ENCODE measurements at regions not wholly inside any gene's neighbourhood (a gene's known extent, or its start where the extent isn't known, plus 50 kb on each side); places are given as distances from the start of the nearest gene placed in this dataset.
"Not testable (repeated sequence)": the region's sequence is repeated elsewhere in the genome, so short reads cannot be mapped to it uniquely, and the experiment has no call there.

GRCh38 chr12:91896286-91897024 lies 249.2 kb downstream of the BTG1 start:
- in situ Hi-C loops (cut with MboI; ENCODE audit: low sequenced_read_pairs): no loop called here

- in situ Hi-C loops (cut with MboI; ENCODE audit: low sequenced_read_pairs): no loop called here
These were observed 250.7 kb downstream of the BTG1 start for GRCh38 chr12:91894911-91895310.

GRCh38 chr12:91893476-91893875 lies 252.2 kb downstream of the BTG1 start:
- in situ Hi-C loops (cut with MboI; ENCODE audit: low sequenced_read_pairs): no loop called here

GRCh38 chr12:91892081-91892855 lies 253.4 kb downstream of the BTG1 start:
- in situ Hi-C loops (cut with MboI; ENCODE audit: low sequenced_read_pairs): no loop called here

GRCh38 chr12:91890742-91891141 lies 254.9 kb downstream of the BTG1 start:
- in situ Hi-C loops (cut with MboI; ENCODE audit: low sequenced_read_pairs): no loop called here

GRCh38 chr12:91889910-91890309 lies 255.7 kb downstream of the BTG1 start:
- in situ Hi-C loops (cut with MboI; ENCODE audit: low sequenced_read_pairs): no loop called here

- in situ Hi-C loops (cut with MboI; ENCODE audit: low sequenced_read_pairs): no loop called here
These were observed 256.6 kb downstream of the BTG1 start for GRCh38 chr12:91889059-91889458.

GRCh38 chr12:91887957-91888356 lies 257.7 kb downstream of the BTG1 start:
- in situ Hi-C loops (cut with MboI; ENCODE audit: low sequenced_read_pairs): no loop called here

GRCh38 chr12:91885851-91886731 lies 259.6 kb downstream of the BTG1 start:
- in situ Hi-C loops (cut with MboI; ENCODE audit: low sequenced_read_pairs): no loop called here

- in situ Hi-C loops (cut with MboI; ENCODE audit: low sequenced_read_pairs): no loop called here
These were observed 261.4 kb downstream of the BTG1 start for GRCh38 chr12:91884230-91884629.

- in situ Hi-C loops (cut with MboI; ENCODE audit: low sequenced_read_pairs): no loop called here
These were observed 261.8 kb downstream of the BTG1 start for GRCh38 chr12:91883811-91884210.

GRCh38 chr12:91882910-91883309 lies 262.7 kb downstream of the BTG1 start:
- in situ Hi-C loops (cut with MboI; ENCODE audit: low sequenced_read_pairs): no loop called here

- in situ Hi-C loops (cut with MboI; ENCODE audit: low sequenced_read_pairs): no loop called here
These were observed 265.1 kb downstream of the BTG1 start for GRCh38 chr12:91880528-91880927.

GRCh38 chr12:91877456-91878235 lies 268.0 kb downstream of the BTG1 start:
- in situ Hi-C loops (cut with MboI; ENCODE audit: low sequenced_read_pairs): no loop called here

- in situ Hi-C loops (cut with MboI; ENCODE audit: low sequenced_read_pairs): no loop called here
These were observed 268.6 kb downstream of the BTG1 start for GRCh38 chr12:91877022-91877421.

- in situ Hi-C loops (cut with MboI; ENCODE audit: low sequenced_read_pairs): not testable (repeated sequence)
These were observed 270.0 kb downstream of the BTG1 start for GRCh38 chr12:91875671-91876070.

- in situ Hi-C loops (cut with MboI; ENCODE audit: low sequenced_read_pairs): no loop called here
These were observed 271.4 kb downstream of the BTG1 start for GRCh38 chr12:91874086-91874865.

GRCh38 chr12:91871751-91872150 lies 273.9 kb downstream of the BTG1 start:
- in situ Hi-C loops (cut with MboI; ENCODE audit: low sequenced_read_pairs): no loop called here

GRCh38 chr12:91870872-91871707 lies 274.6 kb downstream of the BTG1 start:
- in situ Hi-C loops (cut with MboI; ENCODE audit: low sequenced_read_pairs): no loop called here
